H1 (cell line): ENCODE measurements at regions not wholly inside any gene's neighbourhood (a gene's known extent, or its start where the extent isn't known, plus 50 kb on each side); places are given as distances from the start of the nearest gene placed in this dataset.

ENCODE experiments used
- TF ChIP-seq, protein P1 (sequence below): fragments of 300-600 bp; sonication (generic); IDR thresholded peaks from 2 replicates; pipeline ENCODE4 v1.7.1; 2012; ENCODE audit warnings: low read length, moderate library complexity, mild to moderate bottlenecking, inconsistent platforms; ENCODE audit not compliant: insufficient replicate concordance
- TF ChIP-seq, protein P2 (sequence below): IDR thresholded peaks from 2 replicates; pipeline ENCODE4 v1.6.1; 2012; ENCODE audit warnings: inconsistent platforms

DNA sequence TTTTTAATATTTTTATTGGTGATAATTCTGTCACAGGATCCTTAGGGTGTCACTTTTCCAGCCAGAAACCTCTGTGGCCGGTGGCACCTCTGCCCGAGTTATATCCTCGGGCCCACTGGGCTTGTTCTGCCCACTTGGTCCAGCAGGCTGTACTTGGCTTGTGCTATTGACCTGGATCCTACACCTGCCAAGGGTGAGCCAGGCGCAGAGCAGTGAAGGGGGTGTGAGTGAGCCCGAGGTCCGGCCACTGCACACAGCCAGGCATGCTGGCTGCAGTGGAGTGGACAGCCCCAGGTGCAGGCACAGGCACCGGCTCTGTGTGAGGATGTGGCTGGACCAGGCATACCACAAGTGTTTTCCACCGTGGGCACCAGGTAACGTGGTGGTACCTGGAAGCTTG lies 54.7 kb upstream of the NUDT6 start (continued):
- TF ChIP-seq, protein P1, sequence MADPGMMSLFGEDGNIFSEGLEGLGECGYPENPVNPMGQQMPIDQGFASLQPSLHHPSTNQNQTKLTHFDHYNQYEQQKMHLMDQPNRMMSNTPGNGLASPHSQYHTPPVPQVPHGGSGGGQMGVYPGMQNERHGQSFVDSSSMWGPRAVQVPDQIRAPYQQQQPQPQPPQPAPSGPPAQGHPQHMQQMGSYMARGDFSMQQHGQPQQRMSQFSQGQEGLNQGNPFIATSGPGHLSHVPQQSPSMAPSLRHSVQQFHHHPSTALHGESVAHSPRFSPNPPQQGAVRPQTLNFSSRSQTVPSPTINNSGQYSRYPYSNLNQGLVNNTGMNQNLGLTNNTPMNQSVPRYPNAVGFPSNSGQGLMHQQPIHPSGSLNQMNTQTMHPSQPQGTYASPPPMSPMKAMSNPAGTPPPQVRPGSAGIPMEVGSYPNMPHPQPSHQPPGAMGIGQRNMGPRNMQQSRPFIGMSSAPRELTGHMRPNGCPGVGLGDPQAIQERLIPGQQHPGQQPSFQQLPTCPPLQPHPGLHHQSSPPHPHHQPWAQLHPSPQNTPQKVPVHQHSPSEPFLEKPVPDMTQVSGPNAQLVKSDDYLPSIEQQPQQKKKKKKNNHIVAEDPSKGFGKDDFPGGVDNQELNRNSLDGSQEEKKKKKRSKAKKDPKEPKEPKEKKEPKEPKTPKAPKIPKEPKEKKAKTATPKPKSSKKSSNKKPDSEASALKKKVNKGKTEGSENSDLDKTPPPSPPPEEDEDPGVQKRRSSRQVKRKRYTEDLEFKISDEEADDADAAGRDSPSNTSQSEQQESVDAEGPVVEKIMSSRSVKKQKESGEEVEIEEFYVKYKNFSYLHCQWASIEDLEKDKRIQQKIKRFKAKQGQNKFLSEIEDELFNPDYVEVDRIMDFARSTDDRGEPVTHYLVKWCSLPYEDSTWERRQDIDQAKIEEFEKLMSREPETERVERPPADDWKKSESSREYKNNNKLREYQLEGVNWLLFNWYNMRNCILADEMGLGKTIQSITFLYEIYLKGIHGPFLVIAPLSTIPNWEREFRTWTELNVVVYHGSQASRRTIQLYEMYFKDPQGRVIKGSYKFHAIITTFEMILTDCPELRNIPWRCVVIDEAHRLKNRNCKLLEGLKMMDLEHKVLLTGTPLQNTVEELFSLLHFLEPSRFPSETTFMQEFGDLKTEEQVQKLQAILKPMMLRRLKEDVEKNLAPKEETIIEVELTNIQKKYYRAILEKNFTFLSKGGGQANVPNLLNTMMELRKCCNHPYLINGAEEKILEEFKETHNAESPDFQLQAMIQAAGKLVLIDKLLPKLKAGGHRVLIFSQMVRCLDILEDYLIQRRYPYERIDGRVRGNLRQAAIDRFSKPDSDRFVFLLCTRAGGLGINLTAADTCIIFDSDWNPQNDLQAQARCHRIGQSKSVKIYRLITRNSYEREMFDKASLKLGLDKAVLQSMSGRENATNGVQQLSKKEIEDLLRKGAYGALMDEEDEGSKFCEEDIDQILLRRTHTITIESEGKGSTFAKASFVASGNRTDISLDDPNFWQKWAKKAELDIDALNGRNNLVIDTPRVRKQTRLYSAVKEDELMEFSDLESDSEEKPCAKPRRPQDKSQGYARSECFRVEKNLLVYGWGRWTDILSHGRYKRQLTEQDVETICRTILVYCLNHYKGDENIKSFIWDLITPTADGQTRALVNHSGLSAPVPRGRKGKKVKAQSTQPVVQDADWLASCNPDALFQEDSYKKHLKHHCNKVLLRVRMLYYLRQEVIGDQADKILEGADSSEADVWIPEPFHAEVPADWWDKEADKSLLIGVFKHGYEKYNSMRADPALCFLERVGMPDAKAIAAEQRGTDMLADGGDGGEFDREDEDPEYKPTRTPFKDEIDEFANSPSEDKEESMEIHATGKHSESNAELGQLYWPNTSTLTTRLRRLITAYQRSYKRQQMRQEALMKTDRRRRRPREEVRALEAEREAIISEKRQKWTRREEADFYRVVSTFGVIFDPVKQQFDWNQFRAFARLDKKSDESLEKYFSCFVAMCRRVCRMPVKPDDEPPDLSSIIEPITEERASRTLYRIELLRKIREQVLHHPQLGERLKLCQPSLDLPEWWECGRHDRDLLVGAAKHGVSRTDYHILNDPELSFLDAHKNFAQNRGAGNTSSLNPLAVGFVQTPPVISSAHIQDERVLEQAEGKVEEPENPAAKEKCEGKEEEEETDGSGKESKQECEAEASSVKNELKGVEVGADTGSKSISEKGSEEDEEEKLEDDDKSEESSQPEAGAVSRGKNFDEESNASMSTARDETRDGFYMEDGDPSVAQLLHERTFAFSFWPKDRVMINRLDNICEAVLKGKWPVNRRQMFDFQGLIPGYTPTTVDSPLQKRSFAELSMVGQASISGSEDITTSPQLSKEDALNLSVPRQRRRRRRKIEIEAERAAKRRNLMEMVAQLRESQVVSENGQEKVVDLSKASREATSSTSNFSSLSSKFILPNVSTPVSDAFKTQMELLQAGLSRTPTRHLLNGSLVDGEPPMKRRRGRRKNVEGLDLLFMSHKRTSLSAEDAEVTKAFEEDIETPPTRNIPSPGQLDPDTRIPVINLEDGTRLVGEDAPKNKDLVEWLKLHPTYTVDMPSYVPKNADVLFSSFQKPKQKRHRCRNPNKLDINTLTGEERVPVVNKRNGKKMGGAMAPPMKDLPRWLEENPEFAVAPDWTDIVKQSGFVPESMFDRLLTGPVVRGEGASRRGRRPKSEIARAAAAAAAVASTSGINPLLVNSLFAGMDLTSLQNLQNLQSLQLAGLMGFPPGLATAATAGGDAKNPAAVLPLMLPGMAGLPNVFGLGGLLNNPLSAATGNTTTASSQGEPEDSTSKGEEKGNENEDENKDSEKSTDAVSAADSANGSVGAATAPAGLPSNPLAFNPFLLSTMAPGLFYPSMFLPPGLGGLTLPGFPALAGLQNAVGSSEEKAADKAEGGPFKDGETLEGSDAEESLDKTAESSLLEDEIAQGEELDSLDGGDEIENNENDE: no peak
- TF ChIP-seq, protein P2, sequence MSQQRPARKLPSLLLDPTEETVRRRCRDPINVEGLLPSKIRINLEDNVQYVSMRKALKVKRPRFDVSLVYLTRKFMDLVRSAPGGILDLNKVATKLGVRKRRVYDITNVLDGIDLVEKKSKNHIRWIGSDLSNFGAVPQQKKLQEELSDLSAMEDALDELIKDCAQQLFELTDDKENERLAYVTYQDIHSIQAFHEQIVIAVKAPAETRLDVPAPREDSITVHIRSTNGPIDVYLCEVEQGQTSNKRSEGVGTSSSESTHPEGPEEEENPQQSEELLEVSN: no peak
